ENCODE measurements at regions not wholly inside any gene's neighbourhood (a gene's known extent, or its start where the extent isn't known, plus 50 kb on each side); places are given as distances from the start of the nearest gene placed in this dataset.

DNA sequence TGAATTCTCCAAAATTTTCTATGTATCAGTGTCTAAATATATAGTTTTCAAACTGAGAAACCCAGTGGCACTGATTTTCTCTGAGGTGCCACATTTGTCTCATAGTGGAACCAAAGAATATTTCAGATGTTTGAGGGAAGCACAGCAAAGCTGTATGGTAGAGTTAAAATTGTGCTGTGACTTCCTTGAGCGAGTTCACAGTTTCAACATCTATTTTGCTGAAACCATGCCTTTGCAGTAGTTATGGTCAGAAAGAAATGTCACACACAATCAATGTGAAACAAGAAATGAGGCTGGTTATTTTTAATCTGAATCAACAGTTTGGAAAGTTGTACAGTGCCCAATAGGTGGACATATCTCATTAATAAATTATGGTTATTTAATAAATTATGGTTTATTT is 394.0 kb upstream of the SPTLC3 start:
- TF ChIP-seq, protein P1, sequence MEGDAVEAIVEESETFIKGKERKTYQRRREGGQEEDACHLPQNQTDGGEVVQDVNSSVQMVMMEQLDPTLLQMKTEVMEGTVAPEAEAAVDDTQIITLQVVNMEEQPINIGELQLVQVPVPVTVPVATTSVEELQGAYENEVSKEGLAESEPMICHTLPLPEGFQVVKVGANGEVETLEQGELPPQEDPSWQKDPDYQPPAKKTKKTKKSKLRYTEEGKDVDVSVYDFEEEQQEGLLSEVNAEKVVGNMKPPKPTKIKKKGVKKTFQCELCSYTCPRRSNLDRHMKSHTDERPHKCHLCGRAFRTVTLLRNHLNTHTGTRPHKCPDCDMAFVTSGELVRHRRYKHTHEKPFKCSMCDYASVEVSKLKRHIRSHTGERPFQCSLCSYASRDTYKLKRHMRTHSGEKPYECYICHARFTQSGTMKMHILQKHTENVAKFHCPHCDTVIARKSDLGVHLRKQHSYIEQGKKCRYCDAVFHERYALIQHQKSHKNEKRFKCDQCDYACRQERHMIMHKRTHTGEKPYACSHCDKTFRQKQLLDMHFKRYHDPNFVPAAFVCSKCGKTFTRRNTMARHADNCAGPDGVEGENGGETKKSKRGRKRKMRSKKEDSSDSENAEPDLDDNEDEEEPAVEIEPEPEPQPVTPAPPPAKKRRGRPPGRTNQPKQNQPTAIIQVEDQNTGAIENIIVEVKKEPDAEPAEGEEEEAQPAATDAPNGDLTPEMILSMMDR (IDR thresholded peaks at IDR 0.05 in 4 of 5, conservative IDR thresholded peaks at IDR 0.05 in 1 of 5), result no peak
- no peak for TF ChIP-seq POLR2A (IDR thresholded peaks at IDR 0.05)
- in situ Hi-C loops (cut with MboI; ENCODE audit: low sequenced_read_pairs in 4 of 4) (no loop called here), intact Hi-C loops (cut with DNase I; ENCODE audit: low total_unique reads) (no loop called here)
- Histone ChIP-seq H3K4me1 (no peaks in the 10 kb centered on the region), H3K27me3 (no peaks in the 10 kb centered on the region), H3K27ac (no peak overlapping the region), H3K36me3 (no peaks in the 10 kb centered on the region), H3K4me3 (no peak overlapping the region), H3K9me3 (no peaks in the 10 kb centered on the region)
- DNase-seq (no peak), ATAC-seq (no peak)

DNA sequence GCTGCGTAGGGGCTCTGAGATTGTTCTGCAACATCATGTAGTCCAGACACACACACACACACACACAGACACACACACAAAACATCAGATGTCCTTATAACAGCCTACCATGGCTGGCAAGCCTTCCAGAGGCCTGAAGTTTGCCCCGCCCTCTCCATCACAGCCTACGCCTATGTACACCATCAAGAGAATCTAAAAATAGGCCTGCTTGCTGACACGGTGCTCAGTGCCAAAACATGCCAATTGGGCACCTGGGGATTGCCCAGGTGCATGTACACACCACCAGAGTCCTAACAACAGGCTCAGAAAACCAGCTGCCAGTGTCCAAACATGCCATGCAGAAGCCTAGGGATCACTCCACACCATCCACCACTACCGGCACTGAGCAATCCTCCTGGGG is 391.7 kb upstream of the SPTLC3 start:
- in situ Hi-C loops (cut with MboI; ENCODE audit: low sequenced_read_pairs in 4 of 4), result no loop called here
- no peak for TF ChIP-seq POLR2A (IDR thresholded peaks at IDR 0.05)
- TF ChIP-seq, protein P1 (IDR thresholded peaks at IDR 0.05 in 4 of 5, conservative IDR thresholded peaks at IDR 0.05 in 1 of 5), result no peak
- H3K27me3 ChIP-seq, result no peaks in the 10 kb centered on the region

DNA sequence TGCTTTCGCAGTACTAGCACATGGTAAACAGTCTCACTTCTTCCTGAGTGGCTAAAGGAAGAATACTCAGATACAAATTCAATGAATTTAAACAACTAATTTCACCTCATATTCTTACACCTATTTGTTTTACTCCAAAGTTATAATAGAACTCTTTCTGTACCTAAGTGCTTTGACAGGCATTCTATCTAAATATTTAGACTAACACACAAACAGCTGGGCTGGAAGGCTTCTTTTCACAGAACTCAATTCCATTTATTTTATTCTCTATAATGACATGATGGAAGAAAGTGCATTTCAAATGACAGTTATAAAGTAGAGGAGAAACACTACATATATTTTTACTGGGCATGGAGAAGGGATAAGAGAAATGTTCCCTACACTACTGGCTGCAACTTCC is 384.9 kb upstream of the SPTLC3 start:
- Histone ChIP-seq H3K4me3 (no peak overlapping the region), H3K4me1 (no peaks in the 10 kb centered on the region), H3K27ac (no peak overlapping the region), H3K36me3 (no peaks in the 10 kb centered on the region), H3K9me3 (no peaks in the 10 kb centered on the region), H3K27me3 (no peaks in the 10 kb centered on the region)
- ATAC-seq (no peak), DNase-seq (no peak)
- in situ Hi-C loops (cut with MboI; ENCODE audit: low sequenced_read_pairs in 4 of 4) (no loop called here), intact Hi-C loops (cut with DNase I; ENCODE audit: low total_unique reads) (no loop called here)
- TF ChIP-seq POLR2A (IDR thresholded peaks at IDR 0.05), result no peak
- TF ChIP-seq, protein P1 (IDR thresholded peaks at IDR 0.05 in 4 of 5, conservative IDR thresholded peaks at IDR 0.05 in 1 of 5), result no peak

More for the DNA sequence above, 391.7 kb upstream of the SPTLC3 start:
- intact Hi-C loops (cut with DNase I; ENCODE audit: low total_unique reads), result no loop called here
- Histone ChIP-seq H3K27ac (no peak overlapping the region), H3K36me3 (no peaks in the 10 kb centered on the region), H3K4me1 (no peaks in the 10 kb centered on the region), H3K4me3 (no peak overlapping the region), H3K9me3 (no peaks in the 10 kb centered on the region)
- no peak for DNase-seq
- ATAC-seq, result no peak

DNA sequence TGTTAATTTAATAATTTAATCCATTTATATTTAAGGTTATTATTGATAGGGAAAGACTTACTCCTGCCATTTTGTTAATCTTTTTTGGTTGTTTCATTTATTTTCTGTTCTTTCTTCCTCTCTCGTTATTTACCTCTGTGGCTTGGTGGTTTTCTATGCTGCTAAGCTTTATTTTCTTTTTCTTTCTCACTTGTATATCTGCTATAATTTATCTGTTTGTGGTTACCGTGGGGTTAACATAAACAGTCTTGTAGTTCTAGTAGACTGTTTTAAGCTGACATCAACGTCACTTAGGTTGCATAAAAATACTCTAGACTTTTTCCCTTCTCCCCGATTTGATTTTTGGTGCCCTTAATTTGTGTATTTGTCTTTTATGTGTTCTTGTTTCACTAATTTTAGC is 381.3 kb upstream of the SPTLC3 start:
- in situ Hi-C loops (cut with MboI; ENCODE audit: low sequenced_read_pairs in 4 of 4), result no loop called here
- DNase-seq, result no peak
- intact Hi-C loops (cut with DNase I; ENCODE audit: low total_unique reads), result no loop called here
- H3K36me3 ChIP-seq, result no peaks in the 10 kb centered on the region
- no peak for ATAC-seq
- no peak overlapping the region for H3K4me3 ChIP-seq
- H3K27ac ChIP-seq, result no peak overlapping the region
- no peaks in the 10 kb centered on the region for H3K27me3 ChIP-seq
- TF ChIP-seq, protein P1 (IDR thresholded peaks at IDR 0.05 in 4 of 5, conservative IDR thresholded peaks at IDR 0.05 in 1 of 5), result no peak
- no peak for TF ChIP-seq POLR2A (IDR thresholded peaks at IDR 0.05)
- no peaks in the 10 kb centered on the region for H3K9me3 ChIP-seq
- no peaks in the 10 kb centered on the region for H3K4me1 ChIP-seq

DNA sequence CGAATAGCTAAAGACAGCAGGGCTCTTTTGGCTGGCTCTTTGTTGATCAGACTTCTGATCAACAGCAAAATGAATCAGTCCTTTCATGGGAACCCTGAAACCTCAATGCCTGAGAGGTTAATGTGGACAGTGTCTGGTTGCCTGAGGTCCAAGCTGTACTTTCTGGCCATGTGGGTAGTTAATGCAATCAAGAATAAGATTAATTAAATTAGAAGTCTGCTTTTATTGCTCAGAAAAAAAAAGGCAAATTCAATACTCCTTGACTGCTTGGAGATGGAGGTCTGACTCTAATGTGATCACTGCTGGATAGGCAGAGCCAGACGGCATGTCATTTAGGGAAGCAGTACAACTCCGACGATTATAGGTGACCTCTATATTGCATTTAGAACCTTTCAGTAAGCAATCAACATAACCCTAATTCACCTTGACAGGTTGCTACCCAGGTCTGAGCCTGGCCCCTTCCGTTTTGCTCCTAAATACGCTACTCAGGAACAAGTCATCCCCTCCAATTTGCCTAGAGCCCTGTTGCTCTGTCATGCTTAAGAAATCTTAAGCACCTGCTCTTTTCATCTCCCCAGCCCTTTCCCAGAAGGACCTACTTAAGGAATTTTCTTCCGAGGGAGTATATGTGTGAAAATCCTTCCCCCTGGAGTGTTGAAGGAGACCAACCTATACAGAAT is 370.0 kb upstream of the SPTLC3 start:
- intact Hi-C loops (cut with DNase I; ENCODE audit: low total_unique reads), result no loop called here
- no peak for DNase-seq
- Histone ChIP-seq H3K9me3 (no peaks in the 10 kb centered on the region), H3K36me3 (no peaks in the 10 kb centered on the region), H3K4me3 (no peak overlapping the region), H3K4me1 (no peaks in the 10 kb centered on the region), H3K27me3 (no peaks in the 10 kb centered on the region), H3K27ac (no peak overlapping the region)
- in situ Hi-C loops (cut with MboI; ENCODE audit: low sequenced_read_pairs in 4 of 4), result no loop called here
- ATAC-seq, result no peak
- no peak for TF ChIP-seq POLR2A (IDR thresholded peaks at IDR 0.05)
